ENCODE measurements at regions not wholly inside any gene's neighbourhood (a gene's known extent, or its start where the extent isn't known, plus 50 kb on each side); places are given as distances from the start of the nearest gene placed in this dataset.

- Histone ChIP-seq H3K36me3 (ENCODE audit: control insufficient read depth, insufficient read depth, low read length) (no peaks in the 10 kb centered on the region), H3K9me3 (ENCODE audit: control insufficient read depth in 2 of 2, low read length in 2 of 2) (no peaks in the 10 kb centered on the region), H3K27ac (ENCODE audit: insufficient read depth, low read length, poor library complexity, severe bottlenecking) (no peak overlapping the region), H3K27me3 (ENCODE audit: control insufficient read depth, insufficient read depth, low read length) (peaks cover 31% of the 10 kb centered on the region), H3K4me1 (ENCODE audit: control insufficient read depth, insufficient read depth, low read length, poor library complexity, severe bottlenecking) (no peaks in the 10 kb centered on the region), H3K4me3 (ENCODE audit: low read depth, low read length) (no peak overlapping the region)
- Mint-ChIP-seq H3K4me1 (peaks cover 0 to 7% (median 0%) of the 10 kb centered on the region in 4 donors), H3K27me3 (peaks cover 48% of the 10 kb centered on the region), H3K4me3 (no peak overlapping the region), H3K9me3 (peaks cover 0 to 4% (median 0%) of the 10 kb centered on the region in 7 donors), H3K36me3 (no peaks in the 10 kb centered on the region), H3K27ac (no peak overlapping the region)
- no peak for ATAC-seq (ENCODE audit: low read depth in 2 of 2)
- DNase-seq: no peak
Measured at GRCh38 chr18:22860807-22861206, 72.3 kb upstream of the RBBP8 start.

- Mint-ChIP-seq H3K4me3 (no peak overlapping the region), H3K27me3 (peaks cover 43% of the 10 kb centered on the region), H3K36me3 (no peaks in the 10 kb centered on the region), H3K4me1 (peaks cover 0 to 7% (median 0%) of the 10 kb centered on the region in 4 donors), H3K9me3 (peaks cover 0 to 2% (median 0%) of the 10 kb centered on the region in 7 donors), H3K27ac (no peak overlapping the region)
- no peaks in the 10 kb centered on the region for H3K9me3 ChIP-seq (ENCODE audit: control insufficient read depth in 2 of 2, low read length in 2 of 2)
- peak overlapping the region; percentile 29 for H3K4me3 ChIP-seq (ENCODE audit: low read depth, low read length)
- no peak overlapping the region for H3K27ac ChIP-seq (ENCODE audit: insufficient read depth, low read length, poor library complexity, severe bottlenecking)
- no peaks in the 10 kb centered on the region for H3K36me3 ChIP-seq (ENCODE audit: control insufficient read depth, insufficient read depth, low read length)
- ATAC-seq (ENCODE audit: low read depth in 2 of 2) (no peak), DNase-seq (no peak)
- H3K27me3 ChIP-seq (ENCODE audit: control insufficient read depth, insufficient read depth, low read length): peaks cover 19% of the 10 kb centered on the region
- no peaks in the 10 kb centered on the region for H3K4me1 ChIP-seq (ENCODE audit: control insufficient read depth, insufficient read depth, low read length, poor library complexity, severe bottlenecking)
Measured at GRCh38 chr18:22865354-22866116, 67.6 kb upstream of the RBBP8 start.

DNA sequence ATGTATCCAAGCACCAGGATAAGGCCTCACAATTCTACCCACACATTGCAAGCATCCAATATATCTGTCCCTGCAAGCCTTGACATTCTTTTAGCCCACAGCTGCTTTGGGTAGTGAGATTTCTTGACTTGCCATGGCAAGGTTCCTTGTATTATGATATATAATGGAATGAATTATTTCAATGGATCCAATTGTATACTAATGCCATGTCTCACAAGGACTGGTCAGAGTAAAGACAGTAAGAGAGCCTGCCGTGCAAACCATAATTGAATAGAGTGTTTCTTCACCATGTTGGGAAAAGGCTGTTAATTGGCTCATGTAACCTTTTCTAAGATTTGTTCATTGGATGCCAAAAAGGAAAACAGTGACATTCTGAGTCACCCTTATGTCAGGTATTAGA, 64.3 kb upstream of the RBBP8 start:
- no peaks in the 10 kb centered on the region for H3K36me3 ChIP-seq (ENCODE audit: control insufficient read depth, insufficient read depth, low read length)
- H3K9me3 ChIP-seq (ENCODE audit: control insufficient read depth in 2 of 2, low read length in 2 of 2): no peaks in the 10 kb centered on the region
- Mint-ChIP-seq H3K4me3 (no peak overlapping the region), H3K36me3 (no peaks in the 10 kb centered on the region), H3K4me1 (peaks cover 5 to 20% (median 12%) of the 10 kb centered on the region in 4 donors), H3K27ac (no peak overlapping the region), H3K27me3 (peaks cover 25% of the 10 kb centered on the region), H3K9me3 (peaks cover 0 to 2% (median 0%) of the 10 kb centered on the region in 7 donors)
- no peak overlapping the region for H3K27ac ChIP-seq (ENCODE audit: insufficient read depth, low read length, poor library complexity, severe bottlenecking)
- peaks cover 6% of the 10 kb centered on the region for H3K27me3 ChIP-seq (ENCODE audit: control insufficient read depth, insufficient read depth, low read length)
- no peak overlapping the region for H3K4me3 ChIP-seq (ENCODE audit: low read depth, low read length)
- ATAC-seq (ENCODE audit: low read depth in 2 of 2): no peak
- H3K4me1 ChIP-seq (ENCODE audit: control insufficient read depth, insufficient read depth, low read length, poor library complexity, severe bottlenecking): no peaks in the 10 kb centered on the region
- no peak for DNase-seq

- peak overlapping the region in 2 of 4 donors; percentile 5 to 8 for H3K4me3 Mint-ChIP-seq
- peaks cover 4% of the 10 kb centered on the region for H3K27me3 Mint-ChIP-seq
- ATAC-seq (ENCODE audit: low read depth in 2 of 2): no peak
- Histone ChIP-seq H3K36me3 (ENCODE audit: control insufficient read depth, insufficient read depth, low read length) (no peaks in the 10 kb centered on the region), H3K4me1 (ENCODE audit: control insufficient read depth, insufficient read depth, low read length, poor library complexity, severe bottlenecking) (no peaks in the 10 kb centered on the region), H3K4me3 (ENCODE audit: low read depth, low read length) (peak overlapping the region; percentile 21), H3K27ac (ENCODE audit: insufficient read depth, low read length, poor library complexity, severe bottlenecking) (no peak overlapping the region), H3K27me3 (ENCODE audit: control insufficient read depth, insufficient read depth, low read length) (peaks cover 2% of the 10 kb centered on the region), H3K9me3 (ENCODE audit: control insufficient read depth in 2 of 2, low read length in 2 of 2) (no peaks in the 10 kb centered on the region)
- H3K36me3 Mint-ChIP-seq: no peaks in the 10 kb centered on the region
- no peak for DNase-seq
- peaks cover 0 to 1% (median 0%) of the 10 kb centered on the region in 7 donors for H3K9me3 Mint-ChIP-seq
- H3K27ac Mint-ChIP-seq: peak overlapping the region in 2 of 3 donors; percentile 20 to 43
- peaks cover 5 to 13% (median 12%) of the 10 kb centered on the region in 4 donors for H3K4me1 Mint-ChIP-seq
Measured at GRCh38 chr18:22871809-22872525, 61.2 kb upstream of the RBBP8 start.

DNA sequence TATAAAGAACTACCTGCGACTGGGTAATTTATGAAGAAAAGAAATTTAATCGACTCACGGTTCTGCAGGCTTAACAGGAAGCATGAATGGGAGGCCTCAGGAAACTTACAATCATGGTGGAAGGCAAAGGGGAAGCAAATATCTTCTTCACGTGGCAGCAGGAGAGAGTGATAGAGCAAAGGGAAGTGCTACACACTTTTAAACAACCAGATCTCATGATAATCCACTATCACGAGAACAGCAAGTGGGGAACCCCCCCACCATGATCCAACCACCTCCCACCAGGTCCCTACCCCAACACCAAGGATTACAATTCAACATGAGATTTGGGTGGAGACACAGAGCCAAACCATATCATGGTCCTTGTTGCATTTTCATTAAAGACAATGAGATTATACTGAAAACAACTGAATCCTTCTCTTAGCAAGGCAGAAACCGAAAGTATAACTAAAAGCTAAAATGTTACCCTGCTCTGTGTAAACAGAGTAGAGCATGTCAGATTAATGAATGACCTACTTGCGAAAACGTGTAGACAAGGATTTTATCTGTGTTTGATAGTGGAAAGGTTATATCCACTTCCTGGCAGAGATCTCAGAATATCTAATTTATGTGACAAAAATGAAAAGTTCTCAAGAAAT, 60.1 kb upstream of the RBBP8 start:
- Mint-ChIP-seq H3K27ac (peak overlapping the region; percentile 20 to 87 (median 65)), H3K27me3 (no peaks in the 10 kb centered on the region), H3K36me3 (no peaks in the 10 kb centered on the region), H3K4me1 (peaks cover 5 to 13% (median 12%) of the 10 kb centered on the region in 4 donors), H3K4me3 (peak overlapping the region; percentile 40 to 62 (median 52)), H3K9me3 (peaks cover 0 to 1% (median 0%) of the 10 kb centered on the region in 7 donors)
- peak overlapping the region; percentile 79 for H3K4me3 ChIP-seq (ENCODE audit: low read depth, low read length)
- H3K9me3 ChIP-seq (ENCODE audit: control insufficient read depth in 2 of 2, low read length in 2 of 2): no peaks in the 10 kb centered on the region
- DNase-seq (peak in 2 of 3 donors; percentile 3 to 61), ATAC-seq (ENCODE audit: low read depth in 2 of 2) (peak in 1 of 2 donors; percentile 64)
- no peaks in the 10 kb centered on the region for H3K36me3 ChIP-seq (ENCODE audit: control insufficient read depth, insufficient read depth, low read length)
- H3K27me3 ChIP-seq (ENCODE audit: control insufficient read depth, insufficient read depth, low read length): peaks cover 2% of the 10 kb centered on the region
- H3K27ac ChIP-seq (ENCODE audit: insufficient read depth, low read length, poor library complexity, severe bottlenecking): peak overlapping the region; percentile 34
- H3K4me1 ChIP-seq (ENCODE audit: control insufficient read depth, insufficient read depth, low read length, poor library complexity, severe bottlenecking): no peaks in the 10 kb centered on the region

GRCh38 chr18:22879293-22879692, 53.8 kb upstream of the RBBP8 start:
- Mint-ChIP-seq H3K27ac (no peak overlapping the region), H3K9me3 (no peaks in the 10 kb centered on the region), H3K36me3 (no peaks in the 10 kb centered on the region), H3K27me3 (no peaks in the 10 kb centered on the region), H3K4me1 (no peaks in the 10 kb centered on the region), H3K4me3 (no peak overlapping the region)
- ATAC-seq (ENCODE audit: low read depth in 2 of 2) (no peak), DNase-seq (no peak)
- no peaks in the 10 kb centered on the region for H3K9me3 ChIP-seq (ENCODE audit: control insufficient read depth in 2 of 2, low read length in 2 of 2)
- H3K36me3 ChIP-seq (ENCODE audit: control insufficient read depth, insufficient read depth, low read length): no peaks in the 10 kb centered on the region
- no peaks in the 10 kb centered on the region for H3K4me1 ChIP-seq (ENCODE audit: control insufficient read depth, insufficient read depth, low read length, poor library complexity, severe bottlenecking)
- H3K27ac ChIP-seq (ENCODE audit: insufficient read depth, low read length, poor library complexity, severe bottlenecking): no peak overlapping the region
- H3K27me3 ChIP-seq (ENCODE audit: control insufficient read depth, insufficient read depth, low read length): peaks cover 2% of the 10 kb centered on the region
- no peak overlapping the region for H3K4me3 ChIP-seq (ENCODE audit: low read depth, low read length)

DNA sequence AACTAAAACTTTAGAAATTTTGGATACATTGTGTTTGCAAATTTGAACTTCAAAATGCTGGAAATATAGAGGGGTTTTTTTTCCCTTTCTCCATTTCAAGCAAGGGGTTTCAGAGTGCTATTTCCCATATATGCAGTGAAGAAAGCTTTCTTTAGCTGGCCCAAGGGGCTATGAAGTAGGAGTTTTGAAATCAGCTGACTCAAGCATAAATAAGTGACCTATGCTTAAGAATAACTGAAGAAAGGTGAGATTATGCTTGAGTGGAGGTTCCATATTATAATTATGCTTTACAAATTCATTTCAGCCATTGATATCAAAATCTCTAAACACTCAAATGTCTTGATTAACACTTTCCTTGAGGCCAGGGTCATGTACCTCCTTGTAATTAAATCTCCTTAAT, 51.0 kb upstream of the RBBP8 start:
- Mint-ChIP-seq H3K4me1 (no peaks in the 10 kb centered on the region), H3K27ac (no peak overlapping the region), H3K9me3 (peaks cover 0 to 4% (median 0%) of the 10 kb centered on the region in 7 donors), H3K27me3 (peaks cover 16% of the 10 kb centered on the region), H3K4me3 (no peak overlapping the region), H3K36me3 (no peaks in the 10 kb centered on the region)
- DNase-seq (no peak), ATAC-seq (ENCODE audit: low read depth in 2 of 2) (no peak)
- no peak overlapping the region for H3K4me3 ChIP-seq (ENCODE audit: low read depth, low read length)
- no peaks in the 10 kb centered on the region for H3K4me1 ChIP-seq (ENCODE audit: control insufficient read depth, insufficient read depth, low read length, poor library complexity, severe bottlenecking)
- peaks cover 2% of the 10 kb centered on the region for H3K27me3 ChIP-seq (ENCODE audit: control insufficient read depth, insufficient read depth, low read length)
- no peaks in the 10 kb centered on the region for H3K36me3 ChIP-seq (ENCODE audit: control insufficient read depth, insufficient read depth, low read length)
- H3K27ac ChIP-seq (ENCODE audit: insufficient read depth, low read length, poor library complexity, severe bottlenecking): no peak overlapping the region
- H3K9me3 ChIP-seq (ENCODE audit: control insufficient read depth in 2 of 2, low read length in 2 of 2): no peaks in the 10 kb centered on the region
